Stimulated activated CD8-positive, alpha-beta memory T cell treated with anti-CD3 and anti-CD28 coated beads, Interleukin-4, amount 100 ng/mL, for 24 hours (primary cell): ENCODE measurements at regions not wholly inside any gene's neighbourhood (a gene's known extent, or its start where the extent isn't known, plus 50 kb on each side); places are given as distances from the start of the nearest gene placed in this dataset.
"Not testable (repeated sequence)": the region's sequence is repeated elsewhere in the genome, so short reads cannot be mapped to it uniquely, and the experiment has no call there.

ENCODE experiments used
- DNase-seq: peaks from one replicate; pipeline ENCODE4 v3.0.0-alpha.2; 2020; ENCODE audit warnings: low read depth

GRCh38 chr7:142440906-142441411 lies 183.1 kb upstream of the PRSS58 start:
- DNase-seq, result no peak

- DNase-seq, result no peak
These were observed 182.5 kb upstream of the PRSS58 start for GRCh38 chr7:142440219-142440905.

- no peak for DNase-seq
These were observed 181.9 kb upstream of the PRSS58 start for GRCh38 chr7:142439739-142440138.

GRCh38 chr7:142438923-142439515 lies 181.2 kb upstream of the PRSS58 start:
- no peak for DNase-seq

GRCh38 chr7:142438235-142438922 lies 180.5 kb upstream of the PRSS58 start:
- no peak for DNase-seq

- DNase-seq, result no peak
These were observed 179.9 kb upstream of the PRSS58 start for GRCh38 chr7:142437741-142438140.

- no peak for DNase-seq
These were observed 178.7 kb upstream of the PRSS58 start for GRCh38 chr7:142436601-142437000.

GRCh38 chr7:142435606-142436005 lies 177.7 kb upstream of the PRSS58 start:
- DNase-seq, result not testable (repeated sequence)

GRCh38 chr7:142434666-142435167 lies 176.9 kb upstream of the PRSS58 start:
- DNase-seq, result no peak

GRCh38 chr7:142434133-142434532 lies 176.3 kb upstream of the PRSS58 start:
- DNase-seq, result not testable (repeated sequence)

GRCh38 chr7:142432377-142432776 lies 174.5 kb upstream of the PRSS58 start:
- DNase-seq, result no peak

GRCh38 chr7:142431491-142431890 lies 173.6 kb upstream of the PRSS58 start:
- no peak for DNase-seq

GRCh38 chr7:142428094-142428493 lies 170.2 kb upstream of the PRSS58 start:
- no peak for DNase-seq

- DNase-seq, result no peak
These were observed 167.4 kb upstream of the PRSS58 start for GRCh38 chr7:142425281-142425680.

GRCh38 chr7:142422621-142423020 lies 164.8 kb upstream of the PRSS58 start:
- DNase-seq, result no peak

GRCh38 chr7:142420554-142421362 lies 162.9 kb upstream of the PRSS58 start:
- DNase-seq, result no peak

GRCh38 chr7:142418326-142418725 lies 160.5 kb upstream of the PRSS58 start:
- no peak for DNase-seq

GRCh38 chr7:142414915-142415314 lies 157.1 kb upstream of the PRSS58 start:
- no peak for DNase-seq

GRCh38 chr7:142414135-142414534 lies 156.3 kb upstream of the PRSS58 start:
- DNase-seq, result no peak

- no peak for DNase-seq
These were observed 155.6 kb upstream of the PRSS58 start for GRCh38 chr7:142413280-142414000.

- DNase-seq, result no peak
These were observed 154.8 kb upstream of the PRSS58 start for GRCh38 chr7:142412551-142413193.
